GM23338 (cell line): ENCODE measurements at regions not wholly inside any gene's neighbourhood (a gene's known extent, or its start where the extent isn't known, plus 50 kb on each side); places are given as distances from the start of the nearest gene placed in this dataset.

Experiments used
- CREB1 ChIP-seq: fragments of 250-450 bp; sonication (Bioruptor Pico); IDR thresholded peaks from 2 replicates; pipeline ENCODE4 v1.5.0; 2020; ENCODE audit warnings: low read depth, mild to moderate bottlenecking, moderate library complexity
- EZH2phosphoT487 ChIP-seq: fragments of 200-600 bp; sonication (generic); IDR thresholded peaks from one replicate; pipeline ENCODE4 v1.8.1; 2018; ENCODE audit warnings: antibody characterized with exemption; ENCODE audit not compliant: unreplicated experiment
- JUNB ChIP-seq: IDR thresholded peaks from one replicate; pipeline ENCODE4 v1.6.1; 2016; ENCODE audit warnings: antibody characterized with exemption; ENCODE audit not compliant: unreplicated experiment
- POLR2AphosphoS5 ChIP-seq: IDR thresholded peaks from 2 replicates; pipeline ENCODE4 v1.6.1; 2016; ENCODE audit warnings: antibody characterized with exemption, low read depth
- STAT1 ChIP-seq: IDR thresholded peaks from one replicate; pipeline ENCODE4 v1.6.1; 2016; ENCODE audit warnings: antibody characterized with exemption; ENCODE audit not compliant: unreplicated experiment
- TF ChIP-seq, protein P1 (sequence below), 2 experiments: fragments of 200-600 bp in 1 of 2; sonication (generic) in 1 of 2; conservative IDR thresholded peaks; 2 replicates each; pipeline versions ENCODE4 v1.5.1 to v1.6.1; 2016 to 2017; ENCODE audit warnings: antibody characterized with exemption in 2 of 2, low read depth in 2 of 2, mild to moderate bottlenecking in 2 of 2, moderate library complexity in 1 of 2
- TF ChIP-seq, protein P2 (sequence below): IDR thresholded peaks from one replicate; pipeline ENCODE4 v1.6.1; 2018; ENCODE audit warnings: antibody characterized with exemption; ENCODE audit not compliant: unreplicated experiment

GRCh38 chr12:28777603-28778365 is 371.3 kb upstream of the FAR2 start:
- TF ChIP-seq EZH2phosphoT487 (no peak), JUNB (no peak), STAT1 (no peak), POLR2AphosphoS5 (no peak), CREB1 (CRISPR knock-in tag) (no peak)
- TF ChIP-seq, protein P1, sequence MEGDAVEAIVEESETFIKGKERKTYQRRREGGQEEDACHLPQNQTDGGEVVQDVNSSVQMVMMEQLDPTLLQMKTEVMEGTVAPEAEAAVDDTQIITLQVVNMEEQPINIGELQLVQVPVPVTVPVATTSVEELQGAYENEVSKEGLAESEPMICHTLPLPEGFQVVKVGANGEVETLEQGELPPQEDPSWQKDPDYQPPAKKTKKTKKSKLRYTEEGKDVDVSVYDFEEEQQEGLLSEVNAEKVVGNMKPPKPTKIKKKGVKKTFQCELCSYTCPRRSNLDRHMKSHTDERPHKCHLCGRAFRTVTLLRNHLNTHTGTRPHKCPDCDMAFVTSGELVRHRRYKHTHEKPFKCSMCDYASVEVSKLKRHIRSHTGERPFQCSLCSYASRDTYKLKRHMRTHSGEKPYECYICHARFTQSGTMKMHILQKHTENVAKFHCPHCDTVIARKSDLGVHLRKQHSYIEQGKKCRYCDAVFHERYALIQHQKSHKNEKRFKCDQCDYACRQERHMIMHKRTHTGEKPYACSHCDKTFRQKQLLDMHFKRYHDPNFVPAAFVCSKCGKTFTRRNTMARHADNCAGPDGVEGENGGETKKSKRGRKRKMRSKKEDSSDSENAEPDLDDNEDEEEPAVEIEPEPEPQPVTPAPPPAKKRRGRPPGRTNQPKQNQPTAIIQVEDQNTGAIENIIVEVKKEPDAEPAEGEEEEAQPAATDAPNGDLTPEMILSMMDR (conservative IDR thresholded peaks at IDR 0.05; ENCODE audit: low read depth in 2 of 2) = no peak
- TF ChIP-seq, protein P2, sequence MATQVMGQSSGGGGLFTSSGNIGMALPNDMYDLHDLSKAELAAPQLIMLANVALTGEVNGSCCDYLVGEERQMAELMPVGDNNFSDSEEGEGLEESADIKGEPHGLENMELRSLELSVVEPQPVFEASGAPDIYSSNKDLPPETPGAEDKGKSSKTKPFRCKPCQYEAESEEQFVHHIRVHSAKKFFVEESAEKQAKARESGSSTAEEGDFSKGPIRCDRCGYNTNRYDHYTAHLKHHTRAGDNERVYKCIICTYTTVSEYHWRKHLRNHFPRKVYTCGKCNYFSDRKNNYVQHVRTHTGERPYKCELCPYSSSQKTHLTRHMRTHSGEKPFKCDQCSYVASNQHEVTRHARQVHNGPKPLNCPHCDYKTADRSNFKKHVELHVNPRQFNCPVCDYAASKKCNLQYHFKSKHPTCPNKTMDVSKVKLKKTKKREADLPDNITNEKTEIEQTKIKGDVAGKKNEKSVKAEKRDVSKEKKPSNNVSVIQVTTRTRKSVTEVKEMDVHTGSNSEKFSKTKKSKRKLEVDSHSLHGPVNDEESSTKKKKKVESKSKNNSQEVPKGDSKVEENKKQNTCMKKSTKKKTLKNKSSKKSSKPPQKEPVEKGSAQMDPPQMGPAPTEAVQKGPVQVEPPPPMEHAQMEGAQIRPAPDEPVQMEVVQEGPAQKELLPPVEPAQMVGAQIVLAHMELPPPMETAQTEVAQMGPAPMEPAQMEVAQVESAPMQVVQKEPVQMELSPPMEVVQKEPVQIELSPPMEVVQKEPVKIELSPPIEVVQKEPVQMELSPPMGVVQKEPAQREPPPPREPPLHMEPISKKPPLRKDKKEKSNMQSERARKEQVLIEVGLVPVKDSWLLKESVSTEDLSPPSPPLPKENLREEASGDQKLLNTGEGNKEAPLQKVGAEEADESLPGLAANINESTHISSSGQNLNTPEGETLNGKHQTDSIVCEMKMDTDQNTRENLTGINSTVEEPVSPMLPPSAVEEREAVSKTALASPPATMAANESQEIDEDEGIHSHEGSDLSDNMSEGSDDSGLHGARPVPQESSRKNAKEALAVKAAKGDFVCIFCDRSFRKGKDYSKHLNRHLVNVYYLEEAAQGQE = no peak
